Ovary (tissue), 7 donors: ENCODE measurements at regions not wholly inside any gene's neighbourhood (a gene's known extent, or its start where the extent isn't known, plus 50 kb on each side); places are given as distances from the start of the nearest gene placed in this dataset.

ENCODE experiments used
- DNase-seq, 5 donors: peaks; one replicate each; pipeline ENCODE4 v3.0.0-alpha.2; 2019 to 2020
- H3K27ac ChIP-seq, 2 donors: fragments of 200-600 bp; one replicate each; pipeline versions ENCODE4 v1.5.1 to v1.8.0; 2019 to 2022
- H3K27me3 ChIP-seq: fragments of 200-600 bp; one replicate; pipeline ENCODE4 v1.8.0; 2022
- H3K36me3 ChIP-seq: fragments of 200-600 bp; sonication (generic); one replicate; pipeline ENCODE4 v1.5.1; 2019
- H3K4me1 ChIP-seq: one replicate; pipeline ENCODE4 v1.8.1; 2013; ENCODE audit warnings: mild to moderate bottlenecking, moderate library complexity; ENCODE audit not compliant: insufficient read depth
- H3K4me3 ChIP-seq: fragments of 200-600 bp; sonication (generic); one replicate; pipeline ENCODE4 v1.5.1; 2017
- H3K9me3 ChIP-seq, 2 donors: fragments of 200-600 bp in 1 of 2; sonication (generic) in 1 of 2; one replicate each; pipeline versions ENCODE4 v1.5.1 to v1.8.1; 2013 to 2019; ENCODE audit warnings: mild to moderate bottlenecking in 1 of 2, moderate library complexity in 1 of 2
- CTCF ChIP-seq, 3 donors: fragments of 450-650 bp in 2 of 3; fragments of 200-600 bp in 1 of 3; IDR thresholded peaks; one replicate each; pipeline versions ENCODE4 v1.5.1 to v1.8.0; 2016 to 2022; ENCODE audit warnings: antibody characterized with exemption in 3 of 3, mild to moderate bottlenecking in 1 of 3
- EP300 ChIP-seq: sonication (generic); formaldehyde crosslinking; IDR thresholded peaks from one replicate; pipeline ENCODE4 v1.6.1; 2017; ENCODE audit warnings: antibody characterized with exemption
- POLR2A ChIP-seq: fragments of 450-650 bp; IDR thresholded peaks from one replicate; pipeline ENCODE4 v1.6.1; 2017; ENCODE audit warnings: antibody characterized with exemption, mild to moderate bottlenecking, moderate library complexity
- WGBS, 3 donors: extraction: QIAGEN DNeasy Blood & Tissue Kit in 1 of 3; methylation state at CpG; one replicate each; pipeline versions ENCODE4 v1.1.5 to v1.1.7; 2013 to 2017; 5-methylcytosine and 5-hydroxymethylcytosine counted together
- intact Hi-C, 4 donors: fragments of 100-400 bp; cut with DNase I; formaldehyde crosslinking; loops; one replicate each; pipeline versions ENCODE4 v1.11.0 to v1.15.1; 2022 to 2023
- donor health status: DM: no; HTN: no; CAD: no; lungs with moderate emphysema.
- donor health status: DM: no; HTN: no; CAD: no.
- donor health status: Bipolar disorder and iron deficiency.
- donor health status: DM: no; HTN: no; CAD: no.
- donor health status: DM: yes; HTN: yes; CAD: no.

- TF ChIP-seq CTCF (IDR thresholded peaks at IDR 0.05), result no peak
- no peak for TF ChIP-seq EP300
- TF ChIP-seq POLR2A, result no peak
- 61 to 69% (median 64%) methylated on average over 2 of the region's 2 CpGs for WGBS, 3 donors
- no peak overlapping the region for H3K4me3 ChIP-seq
- H3K27ac ChIP-seq, result no peak overlapping the region
- no peaks in the 10 kb centered on the region for H3K36me3 ChIP-seq
- intact Hi-C loops, result no loop called here
- H3K4me1 ChIP-seq, result no peaks in the 10 kb centered on the region
- no peak for DNase-seq
- H3K9me3 ChIP-seq, result no peaks in the 10 kb centered on the region
- no peaks in the 10 kb centered on the region for H3K27me3 ChIP-seq
Measured at GRCh38 chr6:140283197-140283596, 908.7 kb upstream of the CITED2 start.

- H3K27ac ChIP-seq, result no peak overlapping the region
- TF ChIP-seq POLR2A (no peak), CTCF (IDR thresholded peaks at IDR 0.05) (no peak), EP300 (no peak)
- intact Hi-C loops, result no loop called here
- H3K27me3 ChIP-seq, result no peaks in the 10 kb centered on the region
- DNase-seq, result no peak
- no peaks in the 10 kb centered on the region for H3K4me1 ChIP-seq
- WGBS, 3 donors, result 86 to 96% (median 95%) methylated on average over 1 of the region's 1 CpG
- H3K4me3 ChIP-seq, result no peak overlapping the region
- H3K9me3 ChIP-seq, result no peaks in the 10 kb centered on the region
- H3K36me3 ChIP-seq, result no peaks in the 10 kb centered on the region
Measured at GRCh38 chr6:140281767-140282166, 907.3 kb upstream of the CITED2 start.

- intact Hi-C loops, result no loop called here
- no peaks in the 10 kb centered on the region for H3K4me1 ChIP-seq
- H3K36me3 ChIP-seq, result no peaks in the 10 kb centered on the region
- no peak overlapping the region for H3K4me3 ChIP-seq
- DNase-seq, result no peak
- TF ChIP-seq EP300 (no peak), POLR2A (no peak), CTCF (IDR thresholded peaks at IDR 0.05) (no peak)
- no peaks in the 10 kb centered on the region for H3K27me3 ChIP-seq
- H3K27ac ChIP-seq, result no peak overlapping the region
- H3K9me3 ChIP-seq, result no peaks in the 10 kb centered on the region
- WGBS, 3 donors, result 90 to 92% (median 90%) methylated on average over 2 of the region's 2 CpGs
Measured at GRCh38 chr6:140281236-140281635, 906.8 kb upstream of the CITED2 start.

GRCh38 chr6:140276719-140277118 is 902.3 kb upstream of the CITED2 start:
- Histone ChIP-seq H3K4me1 (no peaks in the 10 kb centered on the region), H3K36me3 (no peaks in the 10 kb centered on the region), H3K27ac (no peak overlapping the region), H3K4me3 (no peak overlapping the region), H3K9me3 (no peaks in the 10 kb centered on the region), H3K27me3 (no peaks in the 10 kb centered on the region)
- TF ChIP-seq CTCF (IDR thresholded peaks at IDR 0.05) (no peak), EP300 (no peak), POLR2A (no peak)
- WGBS, 3 donors, result 90 to 93% (median 91%) methylated on average over 1 of the region's 1 CpG
- DNase-seq, result no peak
- intact Hi-C loops, result no loop called here

GRCh38 chr6:140276133-140276532 is 901.7 kb upstream of the CITED2 start:
- DNase-seq, result no peak
- Histone ChIP-seq H3K9me3 (no peaks in the 10 kb centered on the region), H3K27ac (no peak overlapping the region), H3K36me3 (no peaks in the 10 kb centered on the region), H3K4me3 (no peak overlapping the region), H3K27me3 (no peaks in the 10 kb centered on the region), H3K4me1 (no peaks in the 10 kb centered on the region)
- intact Hi-C loops, result no loop called here
- 92 to 96% (median 96%) methylated on average over 1 of the region's 1 CpG for WGBS, 3 donors
- TF ChIP-seq CTCF (IDR thresholded peaks at IDR 0.05) (no peak), POLR2A (no peak), EP300 (no peak)
